Hippocampal formation (tissue), 2 donors: ENCODE measurements at regions not wholly inside any gene's neighbourhood (a gene's known extent, or its start where the extent isn't known, plus 50 kb on each side); places are given as distances from the start of the nearest gene placed in this dataset.
"Not testable (repeated sequence)": the region's sequence is repeated elsewhere in the genome, so short reads cannot be mapped to it uniquely, and the experiment has no call there.

ENCODE experiments used
- DNase-seq, 2 donors: peaks; one replicate each; lab custom pipeline; 2025; lab: John Stamatoyannopoulos, UW

DNA sequence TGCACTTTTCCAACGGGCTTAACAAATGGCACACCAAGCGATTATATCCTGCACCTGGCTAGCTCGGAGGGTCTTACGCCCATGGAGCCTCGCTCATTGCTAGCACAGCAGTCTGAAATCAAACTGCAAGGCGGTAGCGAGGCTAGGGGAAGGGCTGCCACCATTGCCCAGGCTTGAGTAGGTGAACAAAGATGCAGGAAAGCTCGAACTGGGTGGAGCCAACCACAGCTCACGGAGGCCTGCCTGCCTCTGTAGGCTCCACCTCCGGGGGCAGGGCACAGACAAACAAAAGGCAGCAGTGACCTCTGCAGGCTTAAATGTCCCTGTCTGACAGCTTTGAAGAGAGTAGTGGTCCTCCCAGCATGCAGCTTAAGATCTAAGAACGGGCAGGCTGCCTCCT lies 365.4 kb downstream of the MMUT start:
- not testable (repeated sequence) for DNase-seq

DNA sequence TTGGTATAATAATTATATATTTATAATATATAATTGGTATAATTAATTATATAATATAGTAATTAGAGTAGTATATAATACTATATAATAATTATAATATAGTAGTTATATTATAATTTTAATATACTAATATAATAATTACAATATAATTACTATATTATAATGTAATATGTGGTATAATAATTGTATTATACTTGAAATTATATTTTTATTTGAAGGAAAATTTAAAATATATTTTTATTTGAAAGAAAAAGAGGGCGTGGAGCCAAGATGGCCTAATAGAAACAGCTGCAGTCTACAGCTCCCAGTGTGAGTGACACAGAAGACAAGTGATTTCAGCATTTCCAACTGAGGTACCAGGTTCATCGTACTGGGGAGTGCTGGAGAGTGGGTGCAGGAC lies 365.9 kb downstream of the MMUT start:
- no peak for DNase-seq

DNA sequence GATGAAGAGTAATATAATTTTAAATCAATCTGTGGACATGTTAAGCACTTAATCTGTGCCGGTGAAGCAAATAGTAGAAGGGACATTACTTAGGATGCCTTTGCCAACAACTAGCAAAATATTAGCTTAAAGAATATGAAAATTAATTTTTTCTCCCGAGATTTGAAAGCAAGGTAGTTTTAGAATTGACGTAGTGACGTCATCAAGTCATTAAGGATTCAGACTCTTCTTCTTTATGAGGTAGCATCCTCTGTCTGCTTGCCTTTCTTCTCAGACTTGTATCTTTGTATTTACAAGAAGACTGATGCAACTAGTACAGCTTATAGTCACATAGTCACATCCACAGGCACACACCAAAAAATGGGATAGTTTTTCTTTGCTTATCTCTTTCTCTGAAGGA lies 374.4 kb downstream of the MMUT start:
- no peak for DNase-seq

DNA sequence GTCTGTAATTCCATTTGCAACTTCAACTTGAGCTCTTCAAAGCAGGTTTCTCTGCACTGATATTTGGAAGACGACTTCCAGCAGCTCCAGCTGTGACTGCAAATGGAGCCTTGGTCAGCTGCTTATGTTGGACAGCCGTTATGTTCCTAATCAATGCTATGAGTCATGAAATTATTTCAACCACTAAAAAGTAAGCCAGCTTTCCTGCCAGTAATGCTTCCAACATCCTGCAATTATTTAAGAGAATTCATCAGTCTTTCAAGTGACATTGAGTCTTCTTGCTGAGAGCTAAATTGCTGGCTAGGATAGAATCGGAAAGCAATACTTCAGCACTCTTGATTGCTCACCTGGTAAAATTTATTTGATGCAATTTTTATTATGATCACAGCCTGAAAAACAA lies 375.7 kb downstream of the MMUT start:
- DNase-seq = no peak

DNA sequence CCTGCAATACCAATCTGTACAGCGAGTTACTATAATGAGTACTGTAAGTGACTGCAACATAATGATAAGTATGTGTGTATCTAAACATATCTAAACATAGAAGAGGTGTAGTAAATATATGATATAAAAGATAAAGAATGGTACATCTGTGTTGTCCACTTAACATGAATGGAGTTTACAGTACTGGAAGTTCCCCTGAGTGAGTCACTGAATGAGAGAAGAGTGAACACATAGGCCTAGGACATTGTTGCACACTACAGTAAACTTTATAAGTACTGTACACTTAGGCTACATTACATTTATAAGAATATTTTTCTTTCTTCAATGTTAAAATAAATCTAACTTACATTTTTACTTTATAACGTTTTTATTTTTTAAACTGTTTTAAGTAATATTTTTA lies 380.4 kb downstream of the MMUT start:
- no peak for DNase-seq

DNA sequence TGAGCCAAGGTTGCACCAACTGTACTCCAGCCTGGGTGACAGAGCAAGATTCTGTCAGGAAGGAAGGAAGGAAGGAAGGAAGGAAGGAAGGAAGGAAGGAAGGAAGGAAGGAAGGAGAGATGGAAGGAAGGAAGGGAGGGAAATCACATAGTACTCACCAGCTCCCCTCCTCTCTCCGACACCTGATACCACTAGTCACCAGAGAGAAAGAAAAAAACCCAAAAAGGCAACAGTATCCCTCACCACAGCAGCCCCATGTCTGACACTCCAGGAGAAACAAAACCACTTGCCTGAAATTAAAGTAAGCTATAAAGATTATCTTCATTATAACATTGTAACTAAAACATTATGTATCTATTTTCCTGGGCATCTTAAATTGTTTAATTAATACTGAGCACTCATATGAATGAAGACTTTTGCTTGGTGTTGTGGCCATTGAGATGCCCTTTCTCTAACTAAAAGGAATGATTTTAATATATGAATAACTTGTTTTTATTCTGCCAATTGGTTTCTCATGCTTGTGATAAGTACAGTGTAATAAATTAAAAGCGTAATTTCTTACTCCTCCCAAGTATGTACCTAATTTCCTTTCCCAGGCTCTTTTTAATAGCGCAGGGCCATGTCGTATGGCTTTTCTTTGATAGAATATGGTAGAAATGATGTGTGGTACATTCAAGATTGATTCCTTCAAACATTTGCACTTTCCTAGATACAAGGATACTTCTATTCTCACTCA lies 390.0 kb downstream of the MMUT start:
- no peak for DNase-seq

DNA sequence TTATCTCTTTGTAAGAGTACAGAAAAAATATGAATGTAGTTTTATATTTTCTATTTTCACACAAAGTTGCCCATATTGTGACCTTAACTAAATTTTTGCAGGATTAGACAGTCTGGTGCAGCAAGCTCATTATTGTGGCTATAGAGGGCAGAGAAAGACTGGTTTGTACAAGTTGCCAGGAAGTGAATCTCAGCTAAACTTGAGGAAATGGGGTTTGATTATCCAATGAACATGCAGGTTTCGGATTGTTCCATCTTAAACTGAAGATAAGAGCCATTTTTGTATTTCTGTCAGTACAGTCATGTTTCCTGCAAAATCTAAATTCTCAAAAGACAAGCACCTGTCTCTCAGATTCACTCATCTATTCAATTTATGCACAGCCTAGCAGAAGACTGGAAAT lies 390.9 kb downstream of the MMUT start:
- DNase-seq = no peak

DNA sequence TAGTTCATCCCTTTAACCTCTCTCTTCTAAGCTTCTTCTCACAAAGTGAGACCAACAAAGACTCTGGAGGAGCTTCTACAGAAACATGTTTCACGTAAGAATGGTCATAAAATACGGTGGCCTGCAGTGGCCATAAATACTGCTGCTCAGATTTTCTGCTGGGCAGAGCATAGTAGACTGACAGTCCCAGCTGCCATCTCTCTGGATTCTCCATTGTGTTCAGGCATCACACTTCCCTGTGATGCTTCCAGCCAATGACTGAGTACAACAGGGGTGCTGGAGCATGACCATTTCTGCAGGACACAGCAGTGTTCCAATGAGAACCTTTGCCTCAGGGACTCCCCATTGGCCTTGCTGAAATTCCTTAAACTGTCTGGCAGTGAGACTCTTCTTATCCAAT lies 392.6 kb downstream of the MMUT start:
- DNase-seq = no peak

DNA sequence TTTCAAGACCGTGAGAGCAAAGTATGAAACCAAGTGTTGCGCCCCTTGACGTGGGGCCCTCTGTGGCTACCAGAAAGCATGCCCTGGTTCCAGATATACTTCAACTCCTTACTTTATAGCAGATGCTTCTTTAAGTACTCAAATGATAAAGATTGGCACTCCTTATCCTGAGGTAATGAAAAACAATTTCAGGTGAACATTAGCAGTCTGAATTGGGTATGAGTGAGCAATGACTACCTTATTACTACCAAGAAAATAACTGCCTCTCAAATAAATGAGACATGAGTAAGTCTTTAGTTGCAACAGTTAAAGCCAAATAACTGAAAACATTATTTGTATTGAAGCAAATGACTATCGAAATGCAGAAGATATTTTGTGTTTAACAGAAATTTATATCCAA lies 408.7 kb downstream of the MMUT start:
- no peak for DNase-seq

DNA sequence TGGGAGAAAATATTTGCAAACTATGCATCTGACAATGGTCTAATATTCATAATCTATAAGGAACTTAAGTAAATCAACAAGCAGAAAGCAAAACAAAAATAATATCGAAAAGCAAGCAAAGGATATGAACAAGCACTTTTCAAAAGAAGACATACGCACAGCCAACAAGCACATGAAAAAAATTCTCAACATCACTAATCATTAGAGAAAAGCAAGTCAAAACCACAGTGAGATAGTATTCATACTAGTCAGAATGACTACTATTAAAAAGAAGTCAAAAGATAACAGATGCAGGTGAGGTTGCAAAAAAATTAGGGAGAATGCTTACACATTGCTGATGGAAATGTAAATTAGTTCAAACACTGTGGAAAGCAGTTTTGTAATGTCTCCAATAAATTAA lies 410.2 kb downstream of the MMUT start:
- no peak for DNase-seq

DNA sequence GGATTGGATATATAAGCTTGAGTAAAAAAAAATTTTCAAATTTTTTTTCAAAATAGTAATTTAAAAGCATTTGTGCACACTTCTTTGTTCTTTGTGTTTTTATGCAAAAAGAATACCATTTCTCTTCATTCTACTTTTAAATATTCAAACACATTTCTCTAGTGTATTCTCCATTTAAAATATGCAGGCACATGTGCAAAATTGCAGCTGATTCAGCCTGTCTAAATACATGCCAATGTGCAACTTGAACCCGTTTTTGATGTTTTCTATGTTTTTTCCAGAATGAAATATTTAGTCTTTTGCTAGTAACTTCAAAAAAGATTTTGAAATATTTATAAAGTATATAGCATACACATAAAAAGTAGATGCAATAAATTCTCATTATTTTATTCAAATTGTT lies 411.8 kb downstream of the MMUT start:
- DNase-seq = no peak

DNA sequence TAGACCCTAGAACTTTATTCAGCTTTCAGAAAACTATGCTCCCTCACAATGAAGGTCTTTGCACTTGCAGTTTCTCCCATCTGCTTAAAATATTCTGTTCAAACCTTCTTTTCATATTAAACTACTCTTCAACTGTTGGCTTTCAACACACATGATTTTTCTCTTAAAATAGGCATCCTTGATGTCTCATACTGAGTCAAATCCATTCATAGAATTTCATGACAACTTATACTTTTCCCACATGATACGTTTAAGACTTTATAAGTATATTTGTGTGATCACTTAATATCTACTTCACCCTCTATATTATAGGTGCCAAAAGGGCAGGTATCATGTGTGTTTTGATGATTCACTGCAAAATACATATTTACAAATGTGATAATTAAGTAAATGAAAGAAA lies 412.5 kb downstream of the MMUT start:
- DNase-seq = no peak

DNA sequence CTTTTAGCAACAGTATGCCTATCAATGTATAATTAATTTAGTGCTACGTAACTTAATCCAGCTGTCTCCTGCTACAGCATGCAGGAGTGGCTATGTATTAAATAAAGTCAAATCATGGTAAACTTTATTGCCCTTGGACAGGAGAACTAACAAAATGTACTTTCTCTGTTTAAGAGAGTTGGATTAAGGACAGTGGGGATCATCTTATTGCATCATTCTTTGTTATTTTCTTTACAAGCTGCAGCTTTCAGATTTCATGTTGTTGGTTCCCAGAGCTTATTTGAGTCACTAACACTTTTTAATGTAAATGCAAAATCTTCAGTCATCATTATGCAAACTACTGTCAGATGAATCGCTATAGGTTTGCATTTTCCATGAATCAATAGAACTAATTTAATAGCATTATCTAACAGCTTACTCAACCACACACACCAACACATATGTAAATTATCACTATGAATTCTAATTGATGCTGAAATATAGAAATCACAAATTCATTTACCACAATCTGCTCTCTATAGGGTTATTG lies 424.7 kb downstream of the MMUT start:
- DNase-seq = no peak

DNA sequence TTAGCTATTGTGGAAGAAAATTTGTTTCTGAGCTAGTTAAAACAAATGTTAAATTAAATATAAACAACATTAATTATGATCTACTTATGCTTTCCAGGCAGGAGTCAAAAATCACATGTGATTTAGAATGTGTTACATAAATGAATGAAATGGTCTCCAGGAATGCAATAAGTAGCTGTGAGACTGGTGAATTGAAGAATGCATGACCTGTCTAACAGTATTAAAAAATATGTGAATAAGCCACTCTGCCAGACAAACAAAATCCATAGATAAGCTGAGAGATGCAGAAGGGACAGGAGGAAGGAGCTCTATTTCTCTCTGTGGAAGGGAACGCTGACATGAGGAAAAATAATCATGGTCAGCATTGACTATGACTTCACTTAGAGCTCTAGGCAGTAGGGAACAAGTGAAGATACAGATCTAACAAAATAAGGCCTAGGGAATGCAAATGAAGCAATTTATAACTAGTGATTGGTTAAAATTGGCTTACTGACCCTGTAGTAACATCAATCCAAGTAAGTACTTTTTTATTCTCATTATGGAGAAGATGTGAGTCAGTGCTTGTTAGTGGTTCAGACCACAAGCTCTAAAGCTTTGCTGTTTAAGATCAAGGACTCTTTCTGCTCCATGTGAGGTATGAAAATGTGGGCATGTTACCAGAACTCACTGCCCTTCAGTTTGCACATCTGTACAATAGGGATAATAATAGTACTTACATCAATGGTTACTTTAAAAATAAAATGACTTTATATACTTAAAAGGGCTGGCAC lies 432.6 kb downstream of the MMUT start:
- DNase-seq = no peak

DNA sequence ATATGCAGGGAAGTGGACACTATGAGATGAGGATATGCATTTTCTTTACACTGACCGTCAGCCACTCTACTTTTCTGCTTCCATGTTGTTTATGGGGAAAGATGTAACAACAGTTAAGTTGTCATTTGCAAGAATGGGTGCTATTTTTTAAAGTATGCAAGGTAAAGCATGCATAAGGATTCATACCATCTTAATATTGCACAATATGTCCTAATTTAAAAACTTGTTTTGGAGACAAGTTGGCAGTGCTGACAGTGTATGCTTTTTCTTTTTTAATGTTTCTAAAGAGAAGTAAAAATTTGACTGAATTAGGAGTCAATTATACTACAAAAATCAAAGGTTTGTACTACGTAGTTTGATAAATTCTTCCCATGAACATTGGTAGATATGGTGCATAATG lies 435.4 kb downstream of the MMUT start:
- DNase-seq = no peak

DNA sequence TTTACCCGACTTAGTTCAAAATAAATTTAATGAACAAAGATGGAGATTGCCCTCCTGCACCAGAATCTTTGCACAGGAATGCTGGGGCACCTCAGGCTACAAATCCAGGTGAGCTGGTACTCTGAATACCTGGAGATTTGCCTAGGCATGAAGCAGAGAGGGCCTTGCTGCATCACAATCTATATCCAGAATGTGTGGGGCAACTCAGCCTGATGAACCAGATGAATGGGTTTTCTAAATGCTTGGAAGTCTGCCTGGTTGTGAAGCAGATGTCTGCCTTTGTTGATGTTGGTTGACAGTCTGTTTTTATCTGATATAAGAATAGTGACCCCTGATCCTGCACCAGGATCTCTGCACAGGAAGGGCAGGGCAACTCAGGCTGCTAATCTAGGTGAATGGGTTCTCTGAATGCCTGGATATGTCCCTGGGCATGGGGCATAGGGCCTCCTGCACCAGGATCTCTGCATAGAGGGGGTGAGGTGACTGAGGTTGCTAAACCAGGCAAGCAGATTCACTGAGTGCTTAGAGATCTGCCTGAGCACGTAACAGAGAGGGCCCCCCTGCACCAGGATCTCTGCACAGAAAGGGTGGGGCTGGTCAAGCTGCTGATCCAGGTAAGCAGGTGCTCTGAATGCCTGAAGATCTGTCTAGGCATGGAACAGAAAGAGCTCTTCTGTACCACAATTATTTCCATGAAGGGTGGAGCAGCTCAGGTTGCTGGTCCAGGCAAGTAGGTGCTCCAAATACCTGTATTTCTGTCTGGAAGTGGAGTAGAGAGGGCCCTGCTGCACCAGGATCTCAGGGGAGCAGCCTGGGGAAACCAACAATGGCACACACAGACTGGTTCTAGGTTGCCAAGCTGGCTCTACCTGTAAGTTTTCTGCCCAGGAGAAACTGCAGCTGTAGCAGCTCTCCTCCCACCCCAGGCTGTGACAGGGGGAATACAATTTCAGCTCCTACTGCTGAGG lies 437.5 kb downstream of the MMUT start:
- no peak for DNase-seq

DNA sequence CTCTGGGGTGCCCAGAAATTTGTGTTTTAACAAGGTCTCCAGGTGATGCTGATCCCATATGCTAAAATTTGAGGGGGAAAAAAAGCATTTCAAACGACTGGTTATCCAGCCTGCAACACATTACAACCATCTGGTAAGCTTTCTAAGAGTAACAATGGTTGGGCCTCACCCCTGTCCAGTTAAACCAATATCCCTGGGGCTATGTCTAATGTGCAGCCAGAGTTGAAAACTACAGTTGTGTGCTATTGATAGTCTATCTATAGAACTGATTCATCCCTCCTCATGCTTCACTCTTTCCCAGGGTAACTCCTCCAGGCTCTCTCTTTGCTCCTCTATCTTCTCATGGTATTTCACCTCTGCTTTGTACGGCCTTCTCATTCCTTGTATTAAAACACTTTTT lies 458.3 kb downstream of the MMUT start:
- no peak for DNase-seq

DNA sequence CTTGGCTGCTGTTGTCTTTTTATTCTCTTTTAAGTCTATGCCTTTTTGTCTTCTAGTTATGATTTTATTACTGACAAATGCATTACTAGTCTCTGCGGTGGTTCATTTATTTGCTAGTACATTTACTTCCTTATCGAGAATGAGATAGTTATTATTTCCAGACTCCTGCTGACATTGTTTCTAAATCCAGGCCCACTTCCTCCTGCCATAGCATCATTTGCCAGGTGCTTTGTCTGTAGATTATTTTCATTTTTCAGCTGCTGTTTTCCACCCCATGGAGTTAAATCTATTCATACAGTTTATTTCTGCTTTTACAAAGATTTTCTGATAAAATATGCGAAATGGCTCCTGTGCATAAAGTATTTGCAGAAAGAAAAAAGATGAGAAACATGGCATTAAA lies 459.7 kb downstream of the MMUT start:
- DNase-seq = no peak

DNA sequence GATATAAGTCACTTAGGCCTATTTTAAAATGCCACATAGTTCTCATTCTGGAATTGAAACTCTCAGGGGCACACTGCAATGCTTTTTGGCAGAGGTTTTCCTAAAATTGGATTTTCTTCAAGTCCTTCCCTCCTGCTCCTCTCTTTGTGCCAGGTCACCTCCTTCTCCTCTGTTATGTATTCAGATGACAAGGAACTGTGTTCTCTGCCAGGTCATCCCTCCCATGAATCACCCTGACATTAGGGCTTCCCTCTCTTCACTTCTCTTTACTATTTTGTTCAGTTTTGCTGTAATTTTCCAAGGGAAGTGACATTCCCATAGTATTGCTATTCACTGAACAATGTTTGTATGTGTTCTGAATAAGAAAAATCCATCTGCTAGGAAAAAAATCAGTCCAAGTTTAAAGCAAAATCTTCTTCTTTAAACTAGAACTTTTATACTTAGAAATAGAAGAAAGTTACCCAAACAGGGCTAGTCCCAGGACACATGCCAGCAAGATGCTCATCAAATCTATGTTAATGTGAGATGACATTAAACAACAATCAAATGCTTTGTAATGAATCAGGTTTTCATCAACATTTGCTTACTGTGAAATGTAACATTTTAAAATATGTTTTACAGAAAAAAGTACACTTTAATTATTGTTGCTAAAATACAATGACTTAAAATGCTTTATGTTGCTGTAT lies 461.1 kb downstream of the MMUT start:
- DNase-seq = peak in 1 of 2 donors; percentile 48

DNA sequence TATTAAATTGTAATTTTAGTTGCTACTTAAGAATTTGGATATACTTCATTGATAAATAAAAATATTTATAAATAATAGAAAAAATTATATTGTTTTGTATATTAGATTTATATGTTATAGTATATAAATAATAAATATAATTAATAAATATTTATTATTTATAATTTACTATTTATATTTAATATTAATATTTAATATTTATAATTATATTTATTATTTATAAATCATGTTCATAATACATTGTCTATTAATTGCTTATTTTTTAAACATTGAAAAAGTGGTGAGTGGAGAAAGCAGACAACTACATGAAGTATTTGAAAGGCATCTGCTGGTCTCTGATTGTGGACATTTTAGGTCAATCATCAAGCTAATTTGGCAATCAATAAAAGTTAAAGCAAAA lies 464.5 kb downstream of the MMUT start:
- DNase-seq = no peak

DNA sequence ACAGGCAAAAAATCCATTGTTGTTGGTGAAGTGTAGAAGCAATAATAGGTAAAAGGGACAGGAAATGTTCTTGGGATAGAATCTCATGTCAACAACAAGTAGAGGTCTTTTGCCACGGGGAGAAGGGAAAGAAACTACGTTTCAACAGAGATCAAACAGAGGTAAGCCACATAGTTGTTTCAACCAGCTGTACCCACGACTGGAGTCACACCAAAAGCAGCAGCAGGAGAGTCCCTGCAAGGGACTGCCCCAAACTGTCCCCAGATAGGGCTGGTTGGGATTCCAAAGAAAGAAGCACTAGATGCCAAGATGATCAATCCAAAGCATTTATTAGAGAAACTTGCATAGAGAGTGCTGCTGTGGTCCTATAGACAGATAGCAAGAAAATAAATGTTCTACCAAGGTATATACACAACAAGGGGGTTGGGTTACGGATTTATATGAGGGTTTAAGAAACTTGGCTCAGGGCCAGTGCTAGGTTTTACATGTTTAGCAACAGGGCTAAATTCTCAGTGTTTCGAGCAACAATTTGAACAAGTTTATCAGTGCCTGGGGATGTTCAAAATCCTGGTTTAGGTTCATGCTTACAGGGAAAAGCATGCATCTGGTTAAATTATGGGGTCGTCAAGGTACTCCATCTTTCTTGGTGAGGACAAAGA lies 466.5 kb downstream of the MMUT start:
- DNase-seq = no peak
